Peyer's patch (tissue), 4 donors: ENCODE measurements at regions not wholly inside any gene's neighbourhood (a gene's known extent, or its start where the extent isn't known, plus 50 kb on each side); places are given as distances from the start of the nearest gene placed in this dataset.

Experiments
- POLR2A ChIP-seq, 2 donors: fragments of 450-650 bp; IDR thresholded peaks; one replicate each; pipeline ENCODE4 v1.5.1; 2017; ENCODE audit warnings: antibody characterized with exemption in 2 of 2, mild to moderate bottlenecking in 2 of 2, moderate library complexity in 2 of 2
- TF ChIP-seq, protein P1 (sequence below), 6 experiments: fragments of 450-650 bp in 4 of 6; fragments of 200-600 bp in 2 of 6; sonication (generic) in 1 of 6; IDR thresholded peaks; one replicate each; pipeline ENCODE4 v1.5.1; 2017 to 2019; ENCODE audit warnings: antibody characterized with exemption in 6 of 6, mild to moderate bottlenecking in 3 of 6, moderate library complexity in 1 of 6

DNA sequence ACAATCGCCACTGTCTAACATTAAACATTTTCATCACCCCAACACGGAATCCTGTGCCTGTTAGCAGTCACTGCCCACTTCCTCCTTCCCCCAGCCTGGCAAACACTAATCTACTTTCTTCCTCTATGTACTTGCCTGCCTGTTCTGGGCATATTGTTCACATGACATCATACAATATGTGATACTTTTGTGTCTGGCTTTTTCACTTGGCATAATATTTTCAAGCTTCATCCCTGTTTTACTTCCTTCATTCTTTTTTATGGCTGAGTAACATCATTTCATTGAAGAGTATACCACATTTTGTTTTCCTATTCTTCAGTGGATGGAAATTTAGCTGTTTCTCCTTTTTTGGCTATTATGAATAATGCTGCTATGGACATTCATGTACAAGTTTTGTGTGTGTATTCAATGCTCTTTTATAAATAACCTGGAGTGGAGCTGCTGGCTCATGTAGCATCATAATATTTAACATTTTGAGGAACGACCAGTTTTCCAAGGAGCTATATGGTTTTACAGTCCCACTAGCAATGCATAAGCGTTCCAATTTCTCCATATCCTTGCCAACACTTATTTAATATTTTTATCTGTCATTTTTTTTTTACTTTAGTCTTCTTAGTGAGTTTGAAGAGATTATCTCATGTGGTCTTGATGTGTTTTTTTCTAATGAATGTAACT lies 360.1 kb downstream of the HDGFL1 start:
- TF ChIP-seq, protein P1, sequence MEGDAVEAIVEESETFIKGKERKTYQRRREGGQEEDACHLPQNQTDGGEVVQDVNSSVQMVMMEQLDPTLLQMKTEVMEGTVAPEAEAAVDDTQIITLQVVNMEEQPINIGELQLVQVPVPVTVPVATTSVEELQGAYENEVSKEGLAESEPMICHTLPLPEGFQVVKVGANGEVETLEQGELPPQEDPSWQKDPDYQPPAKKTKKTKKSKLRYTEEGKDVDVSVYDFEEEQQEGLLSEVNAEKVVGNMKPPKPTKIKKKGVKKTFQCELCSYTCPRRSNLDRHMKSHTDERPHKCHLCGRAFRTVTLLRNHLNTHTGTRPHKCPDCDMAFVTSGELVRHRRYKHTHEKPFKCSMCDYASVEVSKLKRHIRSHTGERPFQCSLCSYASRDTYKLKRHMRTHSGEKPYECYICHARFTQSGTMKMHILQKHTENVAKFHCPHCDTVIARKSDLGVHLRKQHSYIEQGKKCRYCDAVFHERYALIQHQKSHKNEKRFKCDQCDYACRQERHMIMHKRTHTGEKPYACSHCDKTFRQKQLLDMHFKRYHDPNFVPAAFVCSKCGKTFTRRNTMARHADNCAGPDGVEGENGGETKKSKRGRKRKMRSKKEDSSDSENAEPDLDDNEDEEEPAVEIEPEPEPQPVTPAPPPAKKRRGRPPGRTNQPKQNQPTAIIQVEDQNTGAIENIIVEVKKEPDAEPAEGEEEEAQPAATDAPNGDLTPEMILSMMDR (IDR thresholded peaks at IDR 0.05): no peak
- TF ChIP-seq POLR2A (IDR thresholded peaks at IDR 0.05): no peak
